Activated CD4-positive, alpha-beta T cell treated with anti-CD3 and anti-CD28 coated beads, Interleukin-2, amount 10 ng/mL, durations not matched to agents 7 days and 5 days (primary cell): ENCODE measurements at regions not wholly inside any gene's neighbourhood (a gene's known extent, or its start where the extent isn't known, plus 50 kb on each side); places are given as distances from the start of the nearest gene placed in this dataset.

Experiments used
- CTCF ChIA-PET: fragments of 350-600 bp; sonication (Branson Sonifier 250); formaldehyde crosslinking; loops from one replicate; lab custom pipeline; 2021; ENCODE audit warnings: antibody characterized with exemption; lab: Charles Lee
- POLR2A ChIA-PET: fragments of 350-600 bp; sonication (Branson Sonifier 250); formaldehyde crosslinking; loops from one replicate; lab custom pipeline; 2021; ENCODE audit warnings: antibody characterized with exemption; lab: Charles Lee
- DNase-seq: peaks from one replicate; pipeline ENCODE4 v3.0.0-alpha.2; 2020
- H3K27ac Mint-ChIP-seq: one replicate; pipeline ENCODE4 v1.8.0; 2021; ENCODE audit warnings: mild to moderate bottlenecking, moderate library complexity, mixed read lengths
- H3K27me3 Mint-ChIP-seq: one replicate; pipeline ENCODE4 v1.8.0; 2021; ENCODE audit warnings: mixed read lengths
- H3K36me3 Mint-ChIP-seq: one replicate; pipeline ENCODE4 v1.8.0; 2021; ENCODE audit warnings: low read depth, mixed read lengths
- H3K4me1 Mint-ChIP-seq: one replicate; pipeline ENCODE4 v1.8.0; 2021; ENCODE audit warnings: mixed read lengths
- H3K4me3 Mint-ChIP-seq: one replicate; pipeline ENCODE4 v1.8.0; 2021; ENCODE audit warnings: mild to moderate bottlenecking, moderate library complexity, mixed read lengths
- H3K9me3 Mint-ChIP-seq: one replicate; pipeline ENCODE4 v1.8.0; 2021; ENCODE audit warnings: mixed read lengths

- H3K4me1 Mint-ChIP-seq = no peaks in the 10 kb centered on the region
- POLR2A ChIA-PET = no interaction called here
- no peak overlapping the region for H3K27ac Mint-ChIP-seq
- H3K9me3 Mint-ChIP-seq = no peaks in the 10 kb centered on the region
- H3K36me3 Mint-ChIP-seq = no peaks in the 10 kb centered on the region
- CTCF ChIA-PET = no interaction called here
- DNase-seq = no peak
- H3K27me3 Mint-ChIP-seq = no peaks in the 10 kb centered on the region
- H3K4me3 Mint-ChIP-seq = no peak overlapping the region
Measured at GRCh38 chrX:110420771-110421499, 62.3 kb downstream of the RTL9 start.

GRCh38 chrX:110421500-110422455 lies 63.1 kb downstream of the RTL9 start:
- Mint-ChIP-seq H3K4me1 (no peaks in the 10 kb centered on the region), H3K27me3 (no peaks in the 10 kb centered on the region), H3K36me3 (no peaks in the 10 kb centered on the region), H3K4me3 (no peak overlapping the region), H3K9me3 (no peaks in the 10 kb centered on the region), H3K27ac (no peak overlapping the region)
- CTCF ChIA-PET = no interaction called here
- DNase-seq = no peak
- POLR2A ChIA-PET = no interaction called here

GRCh38 chrX:110425222-110426154 lies 66.8 kb downstream of the RTL9 start:
- POLR2A ChIA-PET = no interaction called here
- no peak for DNase-seq
- Mint-ChIP-seq H3K36me3 (no peaks in the 10 kb centered on the region), H3K27me3 (no peaks in the 10 kb centered on the region), H3K27ac (no peak overlapping the region), H3K4me1 (no peaks in the 10 kb centered on the region), H3K9me3 (no peaks in the 10 kb centered on the region), H3K4me3 (no peak overlapping the region)
- CTCF ChIA-PET = interaction anchor here (1.2 kb wide), 2 partner anchors 13 to 15 kb away, joined by 4 read pairs; no protein-coding TSS in a partner anchor

- Mint-ChIP-seq H3K27ac (no peak overlapping the region), H3K27me3 (no peaks in the 10 kb centered on the region), H3K36me3 (no peaks in the 10 kb centered on the region), H3K4me1 (no peaks in the 10 kb centered on the region), H3K9me3 (no peaks in the 10 kb centered on the region), H3K4me3 (no peak overlapping the region)
- ChIA-PET POLR2A (no interaction called here), CTCF (interaction anchor here (1.2 kb wide), 1 partner anchor 14 kb away, joined by 4 read pairs; no protein-coding TSS in a partner anchor)
- no peak for DNase-seq
Measured at GRCh38 chrX:110426155-110426504, 67.5 kb downstream of the RTL9 start.

GRCh38 chrX:110427076-110427475 lies 68.4 kb downstream of the RTL9 start:
- H3K36me3 Mint-ChIP-seq = no peaks in the 10 kb centered on the region
- ChIA-PET CTCF (interaction anchor here (1.0 kb wide), 1 partner anchor 16 kb away, joined by 3 read pairs; no protein-coding TSS in a partner anchor), POLR2A (no interaction called here)
- DNase-seq = no peak
- H3K4me3 Mint-ChIP-seq = no peak overlapping the region
- H3K4me1 Mint-ChIP-seq = no peaks in the 10 kb centered on the region
- H3K9me3 Mint-ChIP-seq = no peaks in the 10 kb centered on the region
- H3K27me3 Mint-ChIP-seq = no peaks in the 10 kb centered on the region
- H3K27ac Mint-ChIP-seq = no peak overlapping the region

GRCh38 chrX:110428144-110428543 lies 69.5 kb downstream of the RTL9 start:
- H3K36me3 Mint-ChIP-seq = no peaks in the 10 kb centered on the region

GRCh38 chrX:110430293-110431076 lies 71.8 kb downstream of the RTL9 start:
- POLR2A ChIA-PET = no interaction called here
- CTCF ChIA-PET = interaction anchor here (0.5 kb wide), 1 partner anchor 387 kb away, joined by 7 read pairs; no protein-coding TSS in a partner anchor
- no peaks in the 10 kb centered on the region for H3K36me3 Mint-ChIP-seq
- H3K9me3 Mint-ChIP-seq = no peaks in the 10 kb centered on the region
- no peak for DNase-seq
- no peak overlapping the region for H3K27ac Mint-ChIP-seq
- H3K27me3 Mint-ChIP-seq = no peaks in the 10 kb centered on the region
- no peak overlapping the region for H3K4me3 Mint-ChIP-seq
- no peaks in the 10 kb centered on the region for H3K4me1 Mint-ChIP-seq

More at GRCh38 chrX:110428144-110428543, 69.5 kb downstream of the RTL9 start:
- no peaks in the 10 kb centered on the region for H3K4me1 Mint-ChIP-seq
- no peaks in the 10 kb centered on the region for H3K27me3 Mint-ChIP-seq
- no peak for DNase-seq
- H3K27ac Mint-ChIP-seq = no peak overlapping the region
- no peaks in the 10 kb centered on the region for H3K9me3 Mint-ChIP-seq
- POLR2A ChIA-PET = no interaction called here
- CTCF ChIA-PET = interaction anchor here (0.5 to 1.0 kb wide), 2 partner anchors 17 to 23 kb away, joined by 3 read pairs; no protein-coding TSS in a partner anchor
- no peak overlapping the region for H3K4me3 Mint-ChIP-seq

- H3K27ac Mint-ChIP-seq = no peak overlapping the region
- no peaks in the 10 kb centered on the region for H3K9me3 Mint-ChIP-seq
- POLR2A ChIA-PET = no interaction called here
- CTCF ChIA-PET = interaction anchor here (0.6 to 1.5 kb wide), 4 partner anchors 8 to 210 kb away, joined by 3 to 4 read pairs (median 3); no protein-coding TSS in a partner anchor
- peaks cover 2% of the 10 kb centered on the region for H3K27me3 Mint-ChIP-seq
- DNase-seq = no peak
- no peak overlapping the region for H3K4me3 Mint-ChIP-seq
- no peaks in the 10 kb centered on the region for H3K36me3 Mint-ChIP-seq
- no peaks in the 10 kb centered on the region for H3K4me1 Mint-ChIP-seq
Measured at GRCh38 chrX:110432091-110432905, 73.7 kb downstream of the RTL9 start.

- ChIA-PET CTCF (interaction anchor here (0.6 to 1.5 kb wide), 3 partner anchors 9 to 210 kb away, joined by 3 to 4 read pairs (median 3); no protein-coding TSS in a partner anchor), POLR2A (no interaction called here)
- peaks cover 2% of the 10 kb centered on the region for H3K27me3 Mint-ChIP-seq
- H3K27ac Mint-ChIP-seq = no peak overlapping the region
- DNase-seq = no peak
- no peaks in the 10 kb centered on the region for H3K4me1 Mint-ChIP-seq
- no peaks in the 10 kb centered on the region for H3K9me3 Mint-ChIP-seq
- no peak overlapping the region for H3K4me3 Mint-ChIP-seq
- H3K36me3 Mint-ChIP-seq = no peaks in the 10 kb centered on the region
Measured at GRCh38 chrX:110432906-110433215, 74.2 kb downstream of the RTL9 start.

GRCh38 chrX:110435196-110435595 lies 76.5 kb downstream of the RTL9 start:
- Mint-ChIP-seq H3K4me3 (no peak overlapping the region), H3K4me1 (no peaks in the 10 kb centered on the region), H3K27me3 (peaks cover 2% of the 10 kb centered on the region), H3K27ac (no peak overlapping the region), H3K36me3 (no peaks in the 10 kb centered on the region), H3K9me3 (no peaks in the 10 kb centered on the region)
- POLR2A ChIA-PET = no interaction called here
- CTCF ChIA-PET = no interaction called here
- DNase-seq = no peak

GRCh38 chrX:110436523-110436922 lies 77.9 kb downstream of the RTL9 start:
- H3K27me3 Mint-ChIP-seq = peaks cover 2% of the 10 kb centered on the region
- POLR2A ChIA-PET = no interaction called here
- no peak for DNase-seq
- no peaks in the 10 kb centered on the region for H3K36me3 Mint-ChIP-seq
- H3K4me1 Mint-ChIP-seq = no peaks in the 10 kb centered on the region
- CTCF ChIA-PET = interaction anchor here (0.7 to 1.6 kb wide), 3 partner anchors 14 to 39 kb away, joined by 3 to 4 read pairs (median 3); no protein-coding TSS in a partner anchor
- H3K27ac Mint-ChIP-seq = no peak overlapping the region
- H3K4me3 Mint-ChIP-seq = no peak overlapping the region
- no peaks in the 10 kb centered on the region for H3K9me3 Mint-ChIP-seq
